Caco-2 (cell line): ENCODE measurements at regions not wholly inside any gene's neighbourhood (a gene's known extent, or its start where the extent isn't known, plus 50 kb on each side); places are given as distances from the start of the nearest gene placed in this dataset.

ENCODE experiments used
- BruUV-seq: library from RNA; stranded (reverse); fragments of 400-500 nt; replicated peaks from 2 replicates; lab custom pipeline; 2021; lab: Mats Ljungman, UMichigan
- CTCF ChIA-PET: fragments of 300-600 bp; sonication (Branson Sonifier 250); formaldehyde crosslinking; loops from one replicate; lab custom pipeline; 2022; ENCODE audit warnings: antibody characterized with exemption; lab: Charles Lee
- POLR2A ChIA-PET: fragments of 300-600 bp; sonication (Branson Sonifier 250); formaldehyde crosslinking; loops from one replicate; lab custom pipeline; 2022; ENCODE audit warnings: antibody characterized with exemption; lab: Charles Lee
- DNase-seq, 2 experiments: peaks; one replicate each; pipeline versions ENCODE4 v3.0.0 to v3.0.0-alpha.2; 2020 to 2022
- H3K27me3 ChIP-seq: replicated peaks from 2 replicates; pipeline ENCODE4 v1.6.0; 2011; ENCODE audit warnings: low read length; ENCODE audit not compliant: control insufficient read depth, insufficient read depth
- H3K36me3 ChIP-seq: 2 replicates; pipeline ENCODE4 v1.5.1; 2011; ENCODE audit warnings: low read length; ENCODE audit not compliant: control insufficient read depth, insufficient read depth
- H3K4me1 ChIP-seq: fragments of 250-450 bp; sonication (Bioruptor Pico); 2 replicates; pipeline ENCODE4 v1.5.1; 2020; ENCODE audit warnings: mild to moderate bottlenecking
- H3K4me3 ChIP-seq: 2 replicates; pipeline ENCODE4 v1.5.1; 2011; ENCODE audit warnings: low read depth, mild to moderate bottlenecking, control low read depth, low read length
- H3K9me3 ChIP-seq: fragments of 250-450 bp; sonication (Bioruptor Pico); 2 replicates; pipeline ENCODE4 v1.5.1; 2020; ENCODE audit warnings: mild to moderate bottlenecking, moderate library complexity
- H3K27ac Mint-ChIP-seq: one replicate; pipeline ENCODE4 v1.8.0; 2022; ENCODE audit warnings: mixed read lengths; ENCODE audit not compliant: unreplicated experiment
- H3K27me3 Mint-ChIP-seq: one replicate; pipeline ENCODE4 v1.8.0; 2022; ENCODE audit warnings: mixed read lengths; ENCODE audit not compliant: insufficient read depth, unreplicated experiment
- H3K36me3 Mint-ChIP-seq: one replicate; pipeline ENCODE4 v1.8.0; 2022; ENCODE audit warnings: mild to moderate bottlenecking, mixed read lengths; ENCODE audit not compliant: insufficient read depth, unreplicated experiment
- H3K4me1 Mint-ChIP-seq: one replicate; pipeline ENCODE4 v1.8.0; 2022; ENCODE audit warnings: low read depth, mixed read lengths; ENCODE audit not compliant: unreplicated experiment
- H3K4me3 Mint-ChIP-seq: one replicate; pipeline ENCODE4 v1.8.0; 2022; ENCODE audit warnings: mild to moderate bottlenecking, moderate library complexity, mixed read lengths; ENCODE audit not compliant: unreplicated experiment
- H3K9me3 Mint-ChIP-seq: one replicate; pipeline ENCODE4 v1.8.0; 2022; ENCODE audit warnings: mixed read lengths; ENCODE audit not compliant: unreplicated experiment
- intact Hi-C: fragments of 100-400 bp; cut with micrococcal nuclease; formaldehyde crosslinking; loops from one replicate; pipeline ENCODE4 v1.10.0; 2022; ENCODE audit not compliant: unreplicated experiment
- TF ChIP-seq, protein P1 (sequence below), 2 experiments: fragments of 200-600 bp in 1 of 2; IDR thresholded peaks; 1 replicate in 1 of 2; 2 replicates in 1 of 2; pipeline versions ENCODE4 v1.5.1 to v1.8.0; 2011 to 2022; ENCODE audit warnings: antibody characterized with exemption in 1 of 2, control low read depth in 1 of 2, inconsistent platforms in 1 of 2, low read depth in 1 of 2, low read length in 1 of 2, mild to moderate bottlenecking in 1 of 2, moderate library complexity in 1 of 2; ENCODE audit not compliant: insufficient read depth in 1 of 2, severe bottlenecking in 1 of 2, unreplicated experiment in 1 of 2

- H3K4me1 Mint-ChIP-seq, result peaks cover 8% of the 10 kb centered on the region
- H3K27me3 Mint-ChIP-seq, result no peaks in the 10 kb centered on the region
- TF ChIP-seq, protein P1, sequence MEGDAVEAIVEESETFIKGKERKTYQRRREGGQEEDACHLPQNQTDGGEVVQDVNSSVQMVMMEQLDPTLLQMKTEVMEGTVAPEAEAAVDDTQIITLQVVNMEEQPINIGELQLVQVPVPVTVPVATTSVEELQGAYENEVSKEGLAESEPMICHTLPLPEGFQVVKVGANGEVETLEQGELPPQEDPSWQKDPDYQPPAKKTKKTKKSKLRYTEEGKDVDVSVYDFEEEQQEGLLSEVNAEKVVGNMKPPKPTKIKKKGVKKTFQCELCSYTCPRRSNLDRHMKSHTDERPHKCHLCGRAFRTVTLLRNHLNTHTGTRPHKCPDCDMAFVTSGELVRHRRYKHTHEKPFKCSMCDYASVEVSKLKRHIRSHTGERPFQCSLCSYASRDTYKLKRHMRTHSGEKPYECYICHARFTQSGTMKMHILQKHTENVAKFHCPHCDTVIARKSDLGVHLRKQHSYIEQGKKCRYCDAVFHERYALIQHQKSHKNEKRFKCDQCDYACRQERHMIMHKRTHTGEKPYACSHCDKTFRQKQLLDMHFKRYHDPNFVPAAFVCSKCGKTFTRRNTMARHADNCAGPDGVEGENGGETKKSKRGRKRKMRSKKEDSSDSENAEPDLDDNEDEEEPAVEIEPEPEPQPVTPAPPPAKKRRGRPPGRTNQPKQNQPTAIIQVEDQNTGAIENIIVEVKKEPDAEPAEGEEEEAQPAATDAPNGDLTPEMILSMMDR (IDR thresholded peaks at IDR 0.05; ENCODE audit: insufficient read depth in 1 of 2, low read depth in 1 of 2, low read length in 1 of 2, severe bottlenecking in 1 of 2, unreplicated experiment in 1 of 2), result no peak
- intact Hi-C loops, result no loop called here
- H3K9me3 ChIP-seq, result no peaks in the 10 kb centered on the region
- no peak for DNase-seq
- H3K27ac Mint-ChIP-seq, result no peak overlapping the region
- CTCF ChIA-PET, result no interaction called here
- H3K4me1 ChIP-seq, result peaks cover 6% of the 10 kb centered on the region
- no peaks in the 10 kb centered on the region for H3K9me3 Mint-ChIP-seq
- H3K36me3 ChIP-seq, result no peaks in the 10 kb centered on the region
- POLR2A ChIA-PET, result no interaction called here
- no peak overlapping the region for H3K4me3 Mint-ChIP-seq
- no peaks in the 10 kb centered on the region for H3K27me3 ChIP-seq
- no peak overlapping the region for H3K4me3 ChIP-seq
- H3K36me3 Mint-ChIP-seq, result no peaks in the 10 kb centered on the region
- no TSS peak for BruUV-seq
Observed at GRCh38 chr6:44036699-44037101, 90.6 kb downstream of the MRPL14 start.

DNA sequence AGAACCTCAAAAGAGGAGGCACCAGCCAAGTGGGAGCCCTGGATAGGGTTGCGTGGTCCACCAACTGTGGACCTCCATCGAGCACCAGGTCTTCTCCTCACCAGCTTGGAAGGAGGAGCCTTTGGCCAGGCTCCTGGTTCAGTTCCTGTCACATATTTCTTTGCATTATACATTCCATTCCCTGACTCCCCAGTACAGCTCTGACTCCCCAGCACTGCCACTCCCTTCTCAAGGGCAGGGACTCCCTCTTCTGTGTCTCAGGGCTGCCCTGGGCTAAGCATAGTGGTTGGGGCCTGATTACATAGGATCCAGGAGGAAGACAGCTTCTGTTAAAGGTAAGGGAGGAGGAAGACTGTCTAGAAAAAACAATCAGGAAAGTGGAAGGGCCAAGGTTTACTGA, 91.1 kb downstream of the MRPL14 start:
- Histone ChIP-seq H3K27me3 (no peaks in the 10 kb centered on the region), H3K36me3 (no peaks in the 10 kb centered on the region), H3K4me1 (peaks cover under 1% of the 10 kb centered on the region), H3K9me3 (no peaks in the 10 kb centered on the region), H3K4me3 (no peak overlapping the region)
- POLR2A ChIA-PET, result no interaction called here
- TF ChIP-seq, protein P1 (IDR thresholded peaks at IDR 0.05; ENCODE audit: insufficient read depth in 1 of 2, low read depth in 1 of 2, low read length in 1 of 2, severe bottlenecking in 1 of 2, unreplicated experiment in 1 of 2), result no peak
- H3K4me3 Mint-ChIP-seq, result no peak overlapping the region
- H3K27ac Mint-ChIP-seq, result no peak overlapping the region
- peaks cover 8% of the 10 kb centered on the region for H3K4me1 Mint-ChIP-seq
- H3K9me3 Mint-ChIP-seq, result no peaks in the 10 kb centered on the region
- CTCF ChIA-PET, result no interaction called here
- no peaks in the 10 kb centered on the region for H3K27me3 Mint-ChIP-seq
- intact Hi-C loops, result no loop called here
- DNase-seq, result peak in 1 of 2 experiments; percentile 25
- BruUV-seq, result no TSS peak
- H3K36me3 Mint-ChIP-seq, result no peaks in the 10 kb centered on the region

DNA sequence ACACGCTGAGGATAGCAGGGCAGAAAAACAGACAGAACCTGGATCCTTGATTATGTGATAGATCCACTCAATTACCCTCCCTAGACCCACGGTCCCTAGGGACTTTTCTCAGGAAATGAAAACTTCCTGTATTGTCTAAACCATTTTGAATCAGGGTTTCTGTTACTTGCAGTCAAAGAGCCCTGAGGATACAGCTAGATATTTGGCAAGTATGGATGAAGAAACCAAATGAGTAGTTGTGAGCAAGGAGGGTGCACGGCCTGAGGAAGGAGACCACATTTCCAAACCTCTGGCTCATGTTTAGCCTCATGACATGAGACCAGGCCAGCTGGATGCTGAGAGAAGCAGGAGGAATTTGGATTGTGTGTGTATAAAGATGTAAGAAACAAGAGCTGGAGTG, 91.6 kb downstream of the MRPL14 start:
- TF ChIP-seq, protein P1 (IDR thresholded peaks at IDR 0.05; ENCODE audit: insufficient read depth in 1 of 2, low read depth in 1 of 2, low read length in 1 of 2, severe bottlenecking in 1 of 2, unreplicated experiment in 1 of 2), result no peak
- Histone ChIP-seq H3K36me3 (no peaks in the 10 kb centered on the region), H3K9me3 (no peaks in the 10 kb centered on the region), H3K27me3 (no peaks in the 10 kb centered on the region), H3K4me1 (no peaks in the 10 kb centered on the region), H3K4me3 (no peak overlapping the region)
- Mint-ChIP-seq H3K36me3 (no peaks in the 10 kb centered on the region), H3K27ac (no peak overlapping the region), H3K9me3 (no peaks in the 10 kb centered on the region), H3K4me1 (peaks cover 8% of the 10 kb centered on the region), H3K27me3 (no peaks in the 10 kb centered on the region), H3K4me3 (no peak overlapping the region)
- ChIA-PET POLR2A (no interaction called here), CTCF (no interaction called here)
- intact Hi-C loops, result no loop called here
- no peak for DNase-seq
- no TSS peak for BruUV-seq
